Loucy (cell line): ENCODE measurements at regions not wholly inside any gene's neighbourhood (a gene's known extent, or its start where the extent isn't known, plus 50 kb on each side); places are given as distances from the start of the nearest gene placed in this dataset.
A peak's percentile ranks its signal among the peaks of the same experiment; 100 is the strongest.

ENCODE experiments used
- H2AFZ ChIP-seq: fragments of 200-600 bp; sonication (generic); 2 replicates; pipeline ENCODE4 v1.6.0; 2016; ENCODE audit warnings: antibody characterized with exemption, mild to moderate bottlenecking, low read length, moderate library complexity
- H3F3A ChIP-seq: fragments of 200-600 bp; 2 replicates; pipeline ENCODE4 v1.6.0; 2016; ENCODE audit warnings: antibody characterized with exemption, low read depth, mild to moderate bottlenecking
- H3K27me3 ChIP-seq: fragments of 200-600 bp; sonication (generic); 2 replicates; pipeline ENCODE4 v1.6.1; 2014; ENCODE audit warnings: low read length, mild to moderate bottlenecking; ENCODE audit not compliant: insufficient read depth, poor library complexity, severe bottlenecking
- H3K36me3 ChIP-seq: fragments of 200-600 bp; sonication (generic); 2 replicates; pipeline ENCODE4 v1.6.1; 2016; ENCODE audit warnings: low read length; ENCODE audit not compliant: insufficient read depth
- H3K4me1 ChIP-seq: fragments of 200-600 bp; sonication (generic); 2 replicates; pipeline ENCODE4 v1.5.1; 2014; ENCODE audit warnings: low read length, mild to moderate bottlenecking; ENCODE audit not compliant: insufficient read depth, poor library complexity, severe bottlenecking
- H3K4me2 ChIP-seq: fragments of 200-600 bp; sonication (generic); 2 replicates; pipeline ENCODE4 v1.6.0; 2014; ENCODE audit warnings: antibody characterized with exemption, low read length, low read depth, mild to moderate bottlenecking; ENCODE audit not compliant: poor library complexity, severe bottlenecking
- H3K4me3 ChIP-seq: fragments of 200-600 bp; sonication (generic); 2 replicates; pipeline ENCODE4 v1.5.1; 2014; ENCODE audit warnings: low read length, mild to moderate bottlenecking, mixed read lengths; ENCODE audit not compliant: poor library complexity, severe bottlenecking
- H3K79me2 ChIP-seq: fragments of 200-600 bp; sonication (generic); 2 replicates; pipeline ENCODE4 v1.6.1; 2014; ENCODE audit warnings: low read length; ENCODE audit not compliant: insufficient read depth
- H3K9ac ChIP-seq: fragments of 200-600 bp; sonication (generic); 2 replicates; pipeline ENCODE4 v1.6.0; 2014; ENCODE audit warnings: mild to moderate bottlenecking, low read depth, low read length, moderate library complexity; ENCODE audit not compliant: poor library complexity, severe bottlenecking
- H3K9me2 ChIP-seq: fragments of 200-600 bp; sonication (generic); replicated peaks from 2 replicates; pipeline ENCODE4 v1.6.1; 2016; ENCODE audit warnings: low read depth, low read length, mixed read lengths
- H3K9me3 ChIP-seq: fragments of 200-600 bp; sonication (generic); 2 replicates; pipeline ENCODE4 v1.6.1; 2014; ENCODE audit warnings: mild to moderate bottlenecking, antibody characterized with exemption, low read length, low read depth; ENCODE audit not compliant: insufficient read depth
- H4K20me1 ChIP-seq: fragments of 200-600 bp; sonication (generic); 2 replicates; pipeline ENCODE4 v1.6.0; 2014; ENCODE audit warnings: antibody characterized with exemption, low read length, mild to moderate bottlenecking; ENCODE audit not compliant: insufficient read depth, poor library complexity, severe bottlenecking
- CTCF ChIP-seq: fragments of 200-600 bp; sonication (generic); conservative IDR thresholded peaks from 2 replicates; pipeline ENCODE4 v1.5.1; 2014; ENCODE audit warnings: mild to moderate bottlenecking, antibody characterized with exemption, low read length
- EZH2phosphoT487 ChIP-seq: fragments of 200-600 bp; IDR thresholded peaks from 2 replicates; pipeline ENCODE4 v1.6.1; 2018; ENCODE audit warnings: antibody characterized with exemption, mild to moderate bottlenecking, moderate library complexity, borderline replicate concordance

GRCh38 chr11:111011275-111011594 is 234.3 kb upstream of the POU2AF2 start:
- Histone ChIP-seq H3K36me3 (no peaks in the 10 kb centered on the region), H4K20me1 (no peaks in the 10 kb centered on the region), H3K9me3 (no peaks in the 10 kb centered on the region), H3K4me2 (no peak overlapping the region), H3K4me3 (no peak overlapping the region), H3K9ac (no peak overlapping the region), H3K79me2 (no peaks in the 10 kb centered on the region), H2AFZ (no peak overlapping the region), H3K9me2 (no peaks in the 10 kb centered on the region), H3K27me3 (no peaks in the 10 kb centered on the region), H3K4me1 (peaks cover 6% of the 10 kb centered on the region), H3F3A (no peaks in the 10 kb centered on the region)
- TF ChIP-seq CTCF (no peak), EZH2phosphoT487 (no peak)

- H3K4me1 ChIP-seq = peaks cover 12% of the 10 kb centered on the region
- no peaks in the 10 kb centered on the region for H3K9me2 ChIP-seq
- no peaks in the 10 kb centered on the region for H3K36me3 ChIP-seq
- no peak overlapping the region for H3K4me3 ChIP-seq
- no peak for TF ChIP-seq EZH2phosphoT487
- TF ChIP-seq CTCF = no peak
- no peak overlapping the region for H2AFZ ChIP-seq
- H3K79me2 ChIP-seq = no peaks in the 10 kb centered on the region
- no peak overlapping the region for H3K4me2 ChIP-seq
- H3K27me3 ChIP-seq = no peaks in the 10 kb centered on the region
- no peak overlapping the region for H3K9ac ChIP-seq
- H4K20me1 ChIP-seq = no peaks in the 10 kb centered on the region
- no peaks in the 10 kb centered on the region for H3K9me3 ChIP-seq
- no peaks in the 10 kb centered on the region for H3F3A ChIP-seq
These were observed 234.9 kb upstream of the POU2AF2 start for GRCh38 chr11:111010391-111011274.

GRCh38 chr11:111006227-111006626 is 239.3 kb upstream of the POU2AF2 start:
- H2AFZ ChIP-seq = no peak overlapping the region
- no peaks in the 10 kb centered on the region for H3K36me3 ChIP-seq
- peak overlapping the region; percentile 62 for H3K4me3 ChIP-seq
- H3K9me2 ChIP-seq = no peaks in the 10 kb centered on the region
- H3F3A ChIP-seq = no peaks in the 10 kb centered on the region
- TF ChIP-seq CTCF (no peak), EZH2phosphoT487 (no peak)
- H3K4me2 ChIP-seq = peak overlapping the region; percentile 79
- no peaks in the 10 kb centered on the region for H3K9me3 ChIP-seq
- peaks cover 24% of the 10 kb centered on the region for H3K4me1 ChIP-seq
- no peaks in the 10 kb centered on the region for H4K20me1 ChIP-seq
- H3K9ac ChIP-seq = no peak overlapping the region
- H3K79me2 ChIP-seq = no peaks in the 10 kb centered on the region
- H3K27me3 ChIP-seq = no peaks in the 10 kb centered on the region
